C4-2B (cell line): ENCODE measurements at regions not wholly inside any gene's neighbourhood (a gene's known extent, or its start where the extent isn't known, plus 50 kb on each side); places are given as distances from the start of the nearest gene placed in this dataset.

Experiments used
- H3K27ac ChIP-seq: fragments of 450-650 bp; 2 replicates; pipeline ENCODE4 v1.5.1; 2017
- CTCF ChIP-seq: fragments of 450-650 bp; conservative IDR thresholded peaks from 2 replicates; pipeline ENCODE4 v1.5.1; 2017; ENCODE audit warnings: mild to moderate bottlenecking
- ZFX ChIP-seq: fragments of 450-650 bp; IDR thresholded peaks from 2 replicates; pipeline ENCODE4 v1.6.1; 2017

- H3K27ac ChIP-seq = no peak overlapping the region
- no peak for TF ChIP-seq CTCF
- no peak for TF ChIP-seq ZFX
Measured at GRCh38 chr3:117880638-117881037, 1154.0 kb downstream of the IGSF11 start.

- H3K27ac ChIP-seq = no peak overlapping the region
- no peak for TF ChIP-seq CTCF
- TF ChIP-seq ZFX = no peak
Measured at GRCh38 chr3:117881210-117881609, 1153.4 kb downstream of the IGSF11 start.

- H3K27ac ChIP-seq = no peak overlapping the region
- TF ChIP-seq ZFX (no peak), CTCF (no peak)
Measured at GRCh38 chr3:117885011-117885441, 1149.6 kb downstream of the IGSF11 start.

DNA sequence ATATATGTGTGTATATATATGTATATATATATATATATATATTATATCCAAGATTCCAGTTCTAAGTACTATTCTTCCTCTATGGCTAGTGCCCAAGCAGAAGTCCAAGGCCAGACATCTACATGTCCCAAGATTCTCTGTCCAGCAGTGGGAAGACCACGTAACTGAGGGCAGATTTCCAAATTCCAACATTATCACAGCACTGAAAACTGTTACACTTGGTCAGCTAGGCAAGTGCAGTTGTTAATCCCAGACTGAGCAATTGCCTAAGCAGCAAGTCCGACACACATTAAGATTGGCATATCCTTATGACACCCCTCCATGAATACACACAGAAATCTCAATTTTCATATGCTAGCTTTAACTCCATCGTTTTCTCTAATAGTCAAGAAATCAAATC is 1148.5 kb downstream of the IGSF11 start:
- no peak overlapping the region for H3K27ac ChIP-seq
- TF ChIP-seq ZFX = no peak
- TF ChIP-seq CTCF = no peak

- TF ChIP-seq CTCF = no peak
- TF ChIP-seq ZFX = no peak
- H3K27ac ChIP-seq = no peak overlapping the region
Measured at GRCh38 chr3:117887031-117887430, 1147.6 kb downstream of the IGSF11 start.

- TF ChIP-seq ZFX (no peak), CTCF (no peak)
- H3K27ac ChIP-seq = no peak overlapping the region
Measured at GRCh38 chr3:117887901-117888300, 1146.7 kb downstream of the IGSF11 start.

GRCh38 chr3:117892431-117892841 is 1142.2 kb downstream of the IGSF11 start:
- H3K27ac ChIP-seq = no peak overlapping the region
- TF ChIP-seq ZFX (no peak), CTCF (no peak)
